CD4-positive, alpha-beta T cell treated with Interleukin-10 for 1 hour (primary cell): ENCODE measurements at regions not wholly inside any gene's neighbourhood (a gene's known extent, or its start where the extent isn't known, plus 50 kb on each side); places are given as distances from the start of the nearest gene placed in this dataset.

Experiments used
- DNase-seq: peaks from one replicate; pipeline ENCODE4 v3.0.0-alpha.2; 2020

DNA sequence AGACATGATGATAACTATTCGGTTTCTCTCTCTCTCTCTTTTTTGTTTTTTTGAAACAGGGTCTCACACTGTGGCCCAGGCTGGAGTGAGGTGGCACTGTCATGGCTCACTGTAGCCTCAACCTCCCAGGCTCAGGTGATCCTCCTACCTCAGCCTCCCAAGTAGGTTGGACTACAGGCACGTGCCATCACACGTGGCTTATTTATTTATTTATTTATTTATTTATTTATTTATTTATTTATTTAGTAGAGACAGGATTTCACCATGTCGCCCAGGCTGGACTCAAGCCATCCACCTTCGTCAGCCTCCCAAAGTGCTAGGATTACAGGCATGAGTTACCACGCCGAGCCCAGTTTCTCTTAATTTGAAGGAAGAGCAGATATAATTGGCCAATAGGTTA lies 427.9 kb upstream of the JAG1 start:
- DNase-seq = no peak

DNA sequence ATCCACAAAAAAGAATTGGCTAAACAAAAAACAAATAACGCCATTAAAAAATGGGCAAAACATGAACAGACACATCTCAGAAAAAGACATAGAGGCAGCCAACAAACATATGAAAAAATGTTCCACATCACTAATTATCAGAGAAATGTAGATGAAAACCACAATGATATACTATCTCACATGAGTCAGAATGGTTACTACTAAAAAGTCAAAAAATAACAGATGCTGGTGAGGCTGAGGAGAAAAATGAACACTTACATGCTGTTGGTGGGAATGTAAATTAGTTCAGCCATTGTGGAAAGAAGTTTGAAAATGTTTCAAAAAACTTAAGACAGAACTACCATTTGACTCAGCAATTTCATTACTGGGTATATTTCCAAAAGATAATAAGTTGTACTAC lies 430.1 kb upstream of the JAG1 start:
- no peak for DNase-seq

DNA sequence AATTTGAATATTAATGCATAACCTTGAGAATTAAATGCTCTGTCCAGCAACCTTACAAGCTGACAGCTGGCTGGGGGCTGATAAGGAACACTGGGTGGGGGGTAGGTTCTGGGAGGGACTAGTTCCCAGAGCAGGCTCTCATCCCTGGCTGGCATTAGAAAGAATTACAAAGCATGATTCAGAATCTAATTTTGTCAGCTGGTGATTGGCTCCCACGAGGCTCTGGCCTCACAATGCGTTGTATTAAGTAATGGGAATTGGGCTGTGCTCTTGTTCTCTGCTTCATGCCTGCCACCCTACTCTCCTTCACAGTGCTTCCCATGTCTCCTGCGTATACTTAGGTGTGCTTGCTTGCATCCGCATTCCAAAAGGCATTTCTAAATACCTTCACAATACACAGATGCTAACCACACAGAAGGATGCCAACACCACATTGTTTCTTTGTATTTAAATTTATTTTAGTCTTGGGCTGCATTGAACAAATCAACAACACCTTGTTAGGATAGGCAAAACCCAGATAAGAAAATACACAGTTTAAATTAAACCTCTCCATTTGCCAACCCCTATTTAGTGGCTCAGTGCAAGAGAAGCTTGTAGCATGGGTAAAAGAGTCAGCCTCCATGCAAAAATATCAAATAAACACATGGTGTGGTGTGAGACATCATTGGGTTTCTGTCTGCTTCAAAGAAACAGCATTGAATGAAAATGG lies 434.5 kb upstream of the JAG1 start:
- no peak for DNase-seq

DNA sequence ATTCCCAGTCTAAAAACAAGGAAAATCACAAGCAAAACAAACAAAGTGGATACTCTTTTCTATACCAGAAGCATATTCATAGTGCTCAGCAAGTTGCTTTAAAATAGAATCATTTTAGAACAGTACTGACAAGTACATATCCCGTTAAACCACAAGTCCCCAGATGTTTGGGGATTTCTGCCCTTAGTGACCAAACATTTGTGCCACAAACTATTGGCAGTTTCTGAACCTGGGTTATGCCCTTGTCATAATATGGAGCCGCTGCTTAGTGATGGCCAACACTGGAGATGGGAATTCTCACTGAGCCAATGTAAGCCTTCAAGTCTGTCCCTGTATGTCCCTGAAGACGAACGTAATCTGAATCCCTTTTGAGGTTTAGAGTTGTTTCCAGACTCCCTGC lies 436.7 kb upstream of the JAG1 start:
- no peak for DNase-seq

DNA sequence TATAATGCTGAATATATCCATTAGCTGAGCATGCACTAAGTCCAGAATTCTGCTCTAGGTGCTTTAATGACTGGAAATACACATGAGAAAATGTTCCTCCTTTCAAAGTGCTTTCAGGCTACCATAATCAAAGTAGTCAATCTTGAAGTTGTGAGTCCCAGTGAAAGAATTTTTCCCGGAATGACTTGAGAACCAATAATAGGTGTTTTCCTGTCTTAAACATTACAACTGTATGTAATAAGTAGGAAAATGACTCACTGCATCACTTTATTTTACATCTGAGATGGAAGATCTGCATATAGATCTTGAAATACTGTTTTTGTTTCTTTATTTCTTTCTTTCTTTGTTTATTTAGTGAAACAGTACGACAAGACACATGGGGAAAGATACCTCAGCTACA lies 437.4 kb upstream of the JAG1 start:
- no peak for DNase-seq

DNA sequence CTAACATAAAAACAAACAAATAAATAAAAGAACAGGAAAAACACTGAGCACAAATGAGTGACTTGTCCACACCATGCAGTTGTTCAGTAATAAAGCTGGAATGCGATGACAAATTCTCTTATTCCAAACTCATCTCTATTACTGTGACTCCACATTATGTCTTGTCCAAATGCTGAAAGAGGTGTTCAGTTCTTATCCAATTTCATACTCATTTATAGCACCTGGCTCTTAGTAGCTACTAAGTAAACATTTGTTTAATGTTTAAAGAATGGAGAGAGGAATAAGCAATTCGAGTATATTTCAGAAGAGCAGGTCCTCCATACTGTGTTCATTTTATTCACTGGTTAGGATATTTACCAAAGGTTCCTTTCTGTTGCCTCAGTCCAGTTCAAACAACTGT lies 439.0 kb upstream of the JAG1 start:
- DNase-seq = no peak

DNA sequence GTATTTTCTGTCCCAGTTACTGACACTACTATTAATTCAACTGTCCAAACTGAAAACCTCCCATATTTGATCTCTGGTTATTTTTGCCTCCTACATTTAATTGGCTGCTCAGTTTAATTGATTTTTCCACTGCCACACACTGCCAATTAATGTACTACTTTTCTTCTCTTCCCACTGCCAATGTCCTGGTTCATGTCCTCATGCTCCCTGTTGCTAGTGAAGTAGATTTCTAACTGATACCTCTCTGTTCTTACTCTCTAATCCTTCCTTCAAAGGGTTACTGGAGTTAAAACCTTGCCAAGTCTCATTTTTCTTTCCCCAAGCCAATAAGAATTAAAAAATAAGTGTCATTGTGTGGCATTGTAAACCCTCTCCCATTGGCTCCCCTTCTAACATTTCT lies 440.6 kb upstream of the JAG1 start:
- DNase-seq = no peak

DNA sequence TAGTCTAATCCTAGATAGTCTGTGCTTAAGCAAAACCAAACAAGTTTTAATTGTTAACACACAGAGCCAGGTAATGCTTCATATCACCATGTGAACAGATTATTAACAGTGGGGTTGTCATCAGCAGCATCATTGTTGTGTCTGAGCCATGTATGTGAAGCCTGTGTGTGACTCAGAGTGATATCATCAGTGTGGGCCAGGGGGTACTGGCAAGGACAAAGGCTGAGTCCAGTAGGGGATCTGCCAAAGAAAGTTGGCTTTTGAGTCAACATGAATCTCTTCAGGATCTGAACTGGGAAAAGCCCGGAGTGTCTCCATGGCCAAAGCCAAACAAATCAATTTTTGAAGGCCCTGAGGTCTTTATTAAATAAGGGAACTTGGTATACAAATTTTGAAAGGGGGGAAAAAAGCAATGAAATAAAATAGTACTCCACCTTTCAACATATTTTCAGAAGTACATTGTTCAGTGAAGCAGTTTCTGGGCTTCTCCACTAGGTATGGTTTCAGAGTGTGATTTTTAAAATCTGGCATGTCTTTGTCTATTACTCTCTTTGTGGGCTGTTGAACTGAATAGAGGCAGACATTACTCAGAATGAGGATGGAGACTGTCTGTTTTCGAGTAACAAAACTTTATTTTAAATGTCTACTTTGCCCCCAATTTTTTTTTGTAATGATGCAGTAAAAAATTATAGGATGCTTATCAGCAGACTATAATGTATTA lies 444.2 kb upstream of the JAG1 start:
- no peak for DNase-seq

DNA sequence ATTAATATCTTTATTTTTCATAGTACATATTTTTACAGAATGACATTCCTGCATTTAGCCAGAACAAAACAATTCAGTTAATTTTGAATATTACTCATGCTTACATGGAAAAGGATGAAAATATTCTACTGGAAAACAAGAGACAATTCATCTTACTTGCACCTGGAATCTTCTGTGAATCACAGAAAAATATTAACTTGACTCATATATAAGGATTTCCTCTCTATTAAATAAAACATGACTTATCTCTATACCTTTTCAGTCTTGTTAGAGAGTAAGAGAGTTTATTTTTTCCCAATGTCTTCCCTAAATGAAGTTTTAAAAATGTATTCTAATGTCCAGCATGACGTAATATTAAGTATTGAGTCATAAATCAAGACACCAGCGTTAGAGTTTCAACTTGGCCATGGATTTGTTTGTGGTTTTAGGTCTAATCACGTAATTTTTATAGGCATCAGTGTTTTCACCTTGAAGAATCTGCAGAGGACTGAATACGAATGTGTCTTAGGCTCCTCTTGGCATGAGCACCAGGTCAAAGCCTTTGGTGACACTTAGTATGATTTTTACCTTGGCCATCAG lies 445.1 kb upstream of the JAG1 start:
- DNase-seq = no peak

DNA sequence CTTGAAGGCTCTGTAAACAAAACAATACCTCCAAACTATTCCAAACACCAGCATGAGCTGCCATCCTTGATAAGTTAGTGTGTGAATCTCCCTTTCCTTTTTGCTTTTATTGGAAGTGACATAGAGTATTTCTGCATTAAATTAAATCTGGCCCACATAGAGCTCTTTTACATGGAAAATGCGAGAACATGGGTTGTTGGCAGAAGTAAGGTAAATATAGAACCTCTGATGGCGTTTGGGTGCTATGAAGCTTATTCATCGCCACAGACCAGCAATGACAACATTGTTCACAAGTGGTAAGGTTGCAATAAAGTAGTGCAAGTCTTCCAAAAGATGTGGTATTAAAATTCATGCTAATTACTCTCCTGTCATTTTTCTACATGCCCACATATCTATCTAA lies 445.8 kb upstream of the JAG1 start:
- no peak for DNase-seq

DNA sequence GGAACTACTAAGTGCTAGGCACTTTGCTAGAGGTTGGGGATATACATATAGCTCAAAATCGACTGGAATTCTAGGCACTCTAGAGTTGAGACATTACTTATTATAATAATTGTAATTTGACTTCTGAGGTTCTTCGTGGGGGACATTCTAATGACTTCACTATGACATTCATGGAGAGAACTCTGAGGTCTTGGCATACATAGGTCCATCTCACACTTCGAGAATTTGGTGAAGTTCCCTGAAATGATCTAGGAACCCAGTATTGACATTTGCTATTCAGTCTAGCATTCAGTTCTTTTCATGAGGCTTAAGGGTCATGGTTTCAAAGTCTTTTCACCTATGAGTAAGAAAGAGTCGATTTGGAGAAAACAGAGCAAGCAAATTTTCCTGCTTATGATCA lies 446.6 kb upstream of the JAG1 start:
- no peak for DNase-seq

DNA sequence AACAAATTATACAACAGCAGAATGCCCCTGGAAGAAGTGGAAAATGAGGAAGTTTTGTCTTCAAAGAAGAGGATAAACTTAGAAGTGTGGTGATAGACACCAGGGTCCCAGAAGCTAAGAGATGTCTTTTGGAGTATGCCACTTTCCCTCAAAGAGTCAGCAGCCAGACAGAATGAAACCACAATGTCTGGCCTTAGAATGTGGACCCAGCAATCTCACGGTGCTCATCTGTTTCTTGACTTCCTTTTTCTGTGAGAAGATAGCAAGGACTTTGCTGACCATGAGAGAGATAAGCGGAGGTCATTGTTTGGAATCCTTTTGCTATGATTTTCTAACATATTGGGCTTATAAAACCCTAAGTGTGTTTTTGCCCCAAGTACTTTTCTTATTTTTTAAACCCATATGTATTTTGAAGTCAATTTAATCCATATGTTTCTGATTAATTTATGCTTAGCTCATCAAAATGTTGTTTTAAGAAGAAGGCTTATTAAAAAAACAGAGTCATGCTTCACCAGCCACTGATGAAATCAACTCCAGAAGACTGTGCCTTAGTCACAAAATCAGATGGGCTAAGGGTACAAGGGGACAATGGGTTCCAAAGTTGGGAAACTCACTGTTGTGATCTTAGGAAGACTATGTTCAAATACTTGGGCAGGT lies 451.2 kb upstream of the JAG1 start:
- no peak for DNase-seq

DNA sequence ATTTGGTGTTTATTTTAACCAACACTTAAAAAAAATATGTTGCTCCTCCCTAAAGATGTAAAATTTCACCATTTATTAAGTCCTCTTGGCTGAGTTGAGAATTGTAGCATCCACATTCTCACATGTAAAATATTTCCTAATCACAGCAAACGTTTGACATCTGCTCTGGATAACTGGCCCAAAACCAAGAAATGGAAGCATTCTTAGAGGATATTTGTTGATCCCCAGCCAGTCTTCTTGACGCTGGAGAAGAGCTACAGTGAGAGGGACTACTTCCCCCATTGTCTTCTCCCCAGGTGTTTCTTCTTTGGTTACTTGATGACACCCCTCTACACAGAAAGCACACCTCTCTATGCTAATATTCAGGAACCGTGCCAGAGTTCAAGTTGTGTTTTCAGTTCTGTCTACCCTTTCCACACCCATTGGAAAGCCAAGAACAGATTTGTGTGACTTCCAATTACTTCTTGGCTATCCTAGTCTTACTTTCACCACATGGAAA lies 454.5 kb upstream of the JAG1 start:
- no peak for DNase-seq

DNA sequence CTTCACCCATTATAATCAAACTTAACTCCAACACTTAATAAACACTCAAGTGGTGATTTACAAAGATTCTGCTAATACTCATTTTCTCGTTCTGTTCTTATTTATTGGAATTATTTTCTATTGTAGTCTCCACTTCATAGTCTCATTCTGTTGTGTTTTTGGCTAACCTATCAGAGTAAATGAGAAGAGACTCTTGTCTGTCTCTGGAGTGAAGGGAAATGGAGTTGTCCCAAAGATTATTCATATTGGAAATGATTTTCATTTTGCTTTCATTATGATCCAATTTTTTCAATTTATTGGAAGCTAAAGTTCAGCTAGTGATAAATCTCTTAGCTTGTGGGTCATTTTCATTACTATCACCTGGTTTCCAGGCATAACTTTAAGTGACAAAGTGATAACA lies 454.9 kb upstream of the JAG1 start:
- no peak for DNase-seq

DNA sequence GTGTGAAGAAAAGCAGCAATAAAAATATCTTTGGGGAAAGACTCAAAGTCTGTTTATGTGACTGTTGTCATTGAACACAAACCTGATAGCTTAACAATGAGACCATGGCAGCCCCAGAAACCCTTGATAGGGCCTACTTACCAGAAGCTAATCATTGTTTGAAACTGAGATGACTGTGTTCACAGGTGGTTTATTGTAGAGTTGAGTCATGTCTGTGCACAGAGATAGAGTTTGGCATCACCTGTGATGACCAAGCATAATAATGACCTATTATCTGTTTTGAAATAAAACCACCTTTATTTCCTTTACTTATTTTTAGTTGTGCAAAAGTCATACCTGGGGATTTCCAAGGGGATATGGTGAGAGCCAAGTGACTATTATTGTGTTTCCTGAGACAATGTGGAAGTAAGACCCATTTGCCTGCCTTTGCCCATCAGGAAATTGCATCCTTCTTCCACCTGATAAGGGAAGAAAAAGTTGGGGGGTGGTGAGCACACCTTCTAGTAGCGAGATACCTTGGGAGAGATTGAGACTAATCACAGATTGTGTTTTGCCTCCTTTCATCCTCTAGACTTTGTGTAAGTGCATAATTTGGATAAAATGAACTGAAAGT lies 456.9 kb upstream of the JAG1 start:
- no peak for DNase-seq

DNA sequence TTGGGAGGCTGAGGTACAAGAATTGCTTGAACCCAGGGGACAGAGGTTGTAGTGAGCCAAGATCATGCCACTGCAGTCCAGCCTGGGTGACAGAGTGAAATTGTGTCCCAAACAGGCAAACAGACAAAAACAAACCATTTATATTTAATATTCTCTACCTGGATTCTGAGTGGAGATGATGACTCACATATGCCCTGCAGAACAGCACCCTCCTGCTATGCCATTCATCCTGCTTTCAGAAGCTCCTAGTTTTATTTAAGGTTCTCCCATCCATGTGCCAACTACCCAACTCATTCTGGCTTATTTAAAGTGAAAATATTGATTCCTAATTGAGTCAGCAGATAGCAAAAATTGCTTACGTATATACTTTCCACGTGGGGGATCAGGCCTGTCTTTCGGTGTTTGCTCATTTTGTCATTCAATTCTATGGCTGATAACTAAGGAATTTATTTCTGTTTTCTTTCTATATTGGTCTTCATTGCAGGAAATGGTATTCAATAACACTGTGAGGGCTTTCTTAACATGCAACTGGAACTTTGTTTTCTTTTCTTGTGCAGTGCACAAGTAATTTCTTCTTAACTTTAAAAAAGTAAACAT lies 459.1 kb upstream of the JAG1 start:
- DNase-seq = no peak

DNA sequence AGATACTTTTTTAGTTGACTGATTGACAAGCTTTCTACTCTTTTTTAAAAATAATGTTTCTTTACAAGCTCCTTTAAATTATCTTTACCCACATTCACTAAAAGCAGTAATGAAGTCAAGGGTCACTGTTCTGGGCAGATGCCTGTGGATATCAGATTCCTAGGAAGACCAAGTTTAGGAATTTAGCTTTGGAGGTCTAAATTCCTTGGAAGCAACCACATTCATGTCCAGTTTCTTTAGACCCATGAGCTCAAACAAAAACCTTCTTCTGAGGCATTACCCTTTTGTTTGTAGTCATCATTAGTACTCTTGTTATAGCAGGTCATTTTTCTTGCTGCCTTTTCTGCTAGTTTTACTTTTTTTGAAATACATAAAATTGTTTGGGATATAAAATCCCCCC lies 462.9 kb upstream of the JAG1 start:
- no peak for DNase-seq

DNA sequence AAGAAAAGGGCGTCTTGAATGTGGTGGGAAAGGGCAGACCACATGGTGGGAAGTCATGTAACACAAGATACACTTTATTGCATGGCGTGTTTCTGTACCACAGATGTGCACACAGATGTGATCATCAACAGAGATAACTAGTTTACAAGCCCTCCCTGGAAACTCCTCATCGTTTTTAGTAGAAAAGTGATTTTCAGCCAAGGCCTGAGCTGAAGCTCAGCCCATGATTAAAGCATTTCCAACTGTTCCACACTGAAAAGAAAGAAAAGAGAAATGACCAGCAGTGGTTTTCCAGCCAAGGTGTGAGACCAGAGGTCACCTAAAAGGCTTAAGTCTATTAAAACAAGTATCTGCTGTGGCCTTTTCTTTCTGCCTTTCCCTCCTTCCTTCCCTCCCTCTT lies 463.9 kb upstream of the JAG1 start:
- DNase-seq = no peak

DNA sequence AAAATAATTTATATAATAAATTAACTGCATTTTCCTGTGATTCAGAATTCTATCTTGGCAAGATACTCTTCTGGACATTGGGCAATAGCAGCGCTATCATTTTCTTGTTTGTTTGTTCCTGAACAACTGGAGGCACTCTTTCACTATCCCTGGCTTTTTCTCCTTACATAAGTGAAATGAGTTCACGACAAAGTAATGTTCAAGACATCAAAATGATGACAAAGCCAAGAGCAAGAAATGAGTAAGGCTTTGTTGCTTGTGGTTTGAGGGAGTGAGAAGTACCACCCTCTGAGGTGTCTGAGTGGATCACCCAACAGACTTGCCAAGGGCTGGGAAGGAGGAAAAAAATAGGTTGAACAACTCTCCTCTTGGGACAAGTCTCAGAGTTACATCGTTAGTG lies 466.6 kb upstream of the JAG1 start:
- DNase-seq = no peak

DNA sequence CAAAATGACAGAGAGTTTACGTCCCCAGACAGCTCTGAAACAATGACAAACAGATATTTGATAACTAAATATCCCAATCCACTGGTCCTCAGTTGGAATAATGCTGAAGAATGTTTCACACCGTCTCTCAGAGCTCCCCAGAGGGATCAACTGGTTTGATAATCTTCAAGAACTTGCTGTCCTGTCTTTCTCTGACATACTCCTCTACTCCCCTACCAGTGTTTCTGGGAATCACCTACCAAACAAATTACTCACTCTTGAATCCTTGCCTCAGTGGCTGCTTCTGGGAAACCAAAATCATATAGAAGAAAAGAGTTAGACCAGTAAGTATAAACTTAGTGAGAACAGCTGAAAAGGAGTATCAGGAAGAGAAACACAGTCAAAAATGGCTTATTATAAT lies 469.7 kb upstream of the JAG1 start:
- no peak for DNase-seq

DNA sequence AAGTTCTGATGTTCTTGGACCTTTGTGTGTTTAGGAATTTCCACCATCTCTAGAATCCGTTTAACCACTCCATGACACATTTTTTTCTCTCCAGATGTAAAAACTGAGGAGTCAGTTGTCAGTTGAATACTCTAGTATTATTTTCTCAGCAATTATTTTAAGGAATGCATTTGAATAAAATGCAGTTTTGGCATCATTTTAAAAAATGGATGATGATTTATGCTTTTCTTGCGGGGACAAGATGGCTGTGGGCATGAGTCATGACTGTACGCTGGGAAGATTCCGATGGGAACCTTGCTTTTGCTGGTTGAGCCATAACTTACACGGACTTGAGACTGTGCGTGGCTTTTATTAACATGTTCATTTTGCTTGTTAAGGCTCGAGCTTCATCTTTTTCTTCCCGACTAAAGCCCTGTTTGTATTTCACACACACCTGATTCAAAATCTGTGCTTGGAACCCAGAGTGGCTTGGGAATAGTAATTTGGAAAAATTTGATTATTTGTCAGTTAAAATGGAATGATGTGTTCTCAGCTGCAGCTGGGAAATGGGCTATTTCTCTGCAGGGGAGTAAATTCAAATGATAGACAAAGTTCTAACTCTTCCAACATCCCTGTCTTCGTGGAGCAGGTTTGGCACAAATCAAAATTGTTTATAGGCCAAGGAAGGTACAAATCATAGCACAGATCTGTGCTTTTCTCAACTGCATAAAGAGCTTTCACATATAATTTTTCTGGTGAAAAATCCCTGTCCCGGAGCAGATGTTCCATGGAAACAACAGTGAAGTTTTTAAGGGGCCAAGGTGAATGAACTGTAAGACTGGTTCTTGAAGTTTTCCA lies 470.5 kb upstream of the JAG1 start:
- DNase-seq = no peak

DNA sequence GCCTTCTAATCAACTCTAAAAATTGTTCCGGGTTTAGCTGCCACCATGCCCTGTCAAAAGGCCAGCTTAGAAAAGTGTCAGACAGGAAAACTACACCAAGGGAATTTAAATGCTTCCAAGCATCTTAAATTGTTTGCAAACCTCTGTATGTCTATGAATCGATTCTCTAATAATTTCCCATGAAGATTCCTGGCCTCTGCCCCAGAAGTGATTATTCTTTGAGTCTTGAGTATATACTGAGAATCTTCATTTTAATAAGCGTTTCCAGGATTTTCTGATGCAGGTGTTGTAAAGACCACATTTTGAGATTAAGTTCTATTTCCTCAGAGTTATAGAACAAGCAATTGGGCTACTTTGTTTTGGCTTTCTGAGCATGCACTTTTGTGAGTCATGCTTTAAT lies 471.8 kb upstream of the JAG1 start:
- no peak for DNase-seq
